ENCODE measurements at regions not wholly inside any gene's neighbourhood (a gene's known extent, or its start where the extent isn't known, plus 50 kb on each side); places are given as distances from the start of the nearest gene placed in this dataset.
A peak's percentile ranks its signal among the peaks of the same experiment; 100 is the strongest.

DNA sequence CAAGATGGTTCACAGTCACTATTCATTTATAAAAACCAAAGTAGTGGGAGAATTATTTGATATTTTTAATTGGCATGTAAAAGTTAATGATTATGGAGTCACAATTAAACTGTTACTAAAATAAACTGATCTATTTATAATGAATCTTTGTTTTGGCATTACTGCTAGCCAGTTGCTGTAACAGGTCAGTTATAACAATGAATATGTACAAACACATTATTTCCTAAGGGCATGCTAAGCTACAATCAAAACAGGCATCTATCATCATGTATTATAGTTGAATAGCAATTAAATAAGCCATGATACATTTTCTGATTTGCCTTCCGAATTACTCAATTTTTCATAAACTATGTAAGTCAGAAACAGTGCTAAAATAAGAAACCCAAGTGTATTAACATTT lies 518.3 kb downstream of the SLC16A7 start:
- no peaks in the 10 kb centered on the region for H4K20me1 ChIP-seq (replicated peaks; ENCODE audit: control insufficient read depth, insufficient read depth, low read length)
- in situ Hi-C loops (cut with MboI) = no loop called here

GRCh38 chr12:60119327-60119726 lies 523.5 kb downstream of the SLC16A7 start:
- no TSS peak for BruUV-seq (replicated peaks)
- in situ Hi-C loops (cut with MboI) = no loop called here
- CTCF ChIA-PET (ENCODE audit: low intra/inter-chr PET ratio) = no interaction called here

More for the DNA sequence above, 518.3 kb downstream of the SLC16A7 start:
- TF ChIP-seq TEAD1 (CRISPR knock-in tag; IDR thresholded peaks at IDR 0.05) (no peak), ATF7 (IDR thresholded peaks at IDR 0.05) (no peak), ZNF431 (CRISPR knock-in tag; IDR thresholded peaks at IDR 0.05) (no peak), FOXK1 (CRISPR knock-in tag; IDR thresholded peaks at IDR 0.05; ENCODE audit: borderline replicate concordance) (no peak), POLR3G (IDR thresholded peaks at IDR 0.05; ENCODE audit: extremely low read depth, insufficient read length, insufficient replicate concordance) (no peak), ZNF766 (CRISPR knock-in tag; conservative IDR thresholded peaks at IDR 0.05) (no peak)
- no peak for DNase-seq (ENCODE audit: extremely low read depth in 1 of 4, low spot score in 3 of 4)
- FAIRE-seq = no peak
- ChIA-PET POLR2A (no interaction called here), CTCF (ENCODE audit: low intra/inter-chr PET ratio) (no interaction called here)
- Histone ChIP-seq H3K4me1 (replicated peaks in 1 of 2; ENCODE audit: control insufficient read depth in 2 of 2, insufficient read depth in 2 of 2, low read length in 2 of 2) (no peaks in the 10 kb centered on the region), H3K27ac (ENCODE audit: extremely low read depth, low read depth, low read length) (no peak overlapping the region), H3K27me3 (ENCODE audit: control insufficient read depth in 2 of 2, insufficient read depth in 2 of 2, low read length in 2 of 2) (no peaks in the 10 kb centered on the region), H3K79me2 (ENCODE audit: control insufficient read depth, insufficient read depth, low read length) (no peaks in the 10 kb centered on the region), H3K9me3 (replicated peaks; ENCODE audit: control insufficient read depth, insufficient read depth, low read depth, low read length) (peaks cover 3% of the 10 kb centered on the region; the same call in 1 of the 2 replicates), H3K4me3 (no peak overlapping the region), H3K4me2 (ENCODE audit: insufficient read depth, low read length) (no peak overlapping the region), H3K36me3 (ENCODE audit: control insufficient read depth, insufficient read depth, low read length) (no peaks in the 10 kb centered on the region), H3K9me1 (ENCODE audit: control insufficient read depth, insufficient read depth, low read length) (no peaks in the 10 kb centered on the region), H2AFZ (ENCODE audit: low read depth, low read length) (no peak overlapping the region), H3K9ac (ENCODE audit: insufficient read depth in 1 of 2, low read depth in 2 of 2, low read length in 2 of 2) (no peak overlapping the region)
- intact Hi-C loops (cut with micrococcal nuclease) = no loop called here
- WGBS (ENCODE audit: insufficient coverage, low coverage, missing lambda C conversion rate) = 43% methylated on average over 1 of the region's 1 CpG
- no peak for ATAC-seq
- BruUV-seq (replicated peaks) = no TSS peak

More at GRCh38 chr12:60119327-60119726, 523.5 kb downstream of the SLC16A7 start:
- Histone ChIP-seq H3K9me3 (replicated peaks; ENCODE audit: control insufficient read depth, insufficient read depth, low read depth, low read length) (peaks cover 3% of the 10 kb centered on the region; the same call in 1 of the 2 replicates), H3K27ac (ENCODE audit: extremely low read depth, low read depth, low read length) (no peak overlapping the region), H2AFZ (ENCODE audit: low read depth, low read length) (peak overlapping the region; percentile 34; the same call in 1 of the 2 replicates), H3K4me3 (no peak overlapping the region), H3K36me3 (ENCODE audit: control insufficient read depth, insufficient read depth, low read length) (no peaks in the 10 kb centered on the region), H3K4me2 (ENCODE audit: insufficient read depth, low read length) (no peak overlapping the region), H4K20me1 (replicated peaks; ENCODE audit: control insufficient read depth, insufficient read depth, low read length) (no peaks in the 10 kb centered on the region), H3K4me1 (replicated peaks in 1 of 2; ENCODE audit: control insufficient read depth in 2 of 2, insufficient read depth in 2 of 2, low read length in 2 of 2) (no peaks in the 10 kb centered on the region), H3K79me2 (ENCODE audit: control insufficient read depth, insufficient read depth, low read length) (no peaks in the 10 kb centered on the region), H3K9me1 (ENCODE audit: control insufficient read depth, insufficient read depth, low read length) (no peaks in the 10 kb centered on the region), H3K27me3 (ENCODE audit: control insufficient read depth in 2 of 2, insufficient read depth in 2 of 2, low read length in 2 of 2) (no peaks in the 10 kb centered on the region), H3K9ac (ENCODE audit: insufficient read depth in 1 of 2, low read depth in 2 of 2, low read length in 2 of 2) (no peak overlapping the region)
- intact Hi-C loops (cut with micrococcal nuclease) = no loop called here
- TF ChIP-seq MAZ (CRISPR knock-in tag; conservative IDR thresholded peaks at IDR 0.05 in 1 of 2, IDR thresholded peaks at IDR 0.05 in 1 of 2) (no peak), ZNF217 (CRISPR knock-in tag; IDR thresholded peaks at IDR 0.05) (no peak), CBX3 (IDR thresholded peaks at IDR 0.05; ENCODE audit: borderline replicate concordance in 1 of 2, low read length in 2 of 2) (no peak), GATA2 (CRISPR knock-in tag; IDR thresholded peaks at IDR 0.05) (no peak), L3MBTL2 (IDR thresholded peaks at IDR 0.05) (peak; percentile 19; the same call in 1 of the 2 replicates)
- TF ChIP-seq, protein P1, sequence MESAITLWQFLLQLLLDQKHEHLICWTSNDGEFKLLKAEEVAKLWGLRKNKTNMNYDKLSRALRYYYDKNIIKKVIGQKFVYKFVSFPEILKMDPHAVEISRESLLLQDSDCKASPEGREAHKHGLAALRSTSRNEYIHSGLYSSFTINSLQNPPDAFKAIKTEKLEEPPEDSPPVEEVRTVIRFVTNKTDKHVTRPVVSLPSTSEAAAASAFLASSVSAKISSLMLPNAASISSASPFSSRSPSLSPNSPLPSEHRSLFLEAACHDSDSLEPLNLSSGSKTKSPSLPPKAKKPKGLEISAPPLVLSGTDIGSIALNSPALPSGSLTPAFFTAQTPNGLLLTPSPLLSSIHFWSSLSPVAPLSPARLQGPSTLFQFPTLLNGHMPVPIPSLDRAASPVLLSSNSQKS (CRISPR knock-in tag; IDR thresholded peaks at IDR 0.05) = no peak
- TF ChIP-seq, protein P2, sequence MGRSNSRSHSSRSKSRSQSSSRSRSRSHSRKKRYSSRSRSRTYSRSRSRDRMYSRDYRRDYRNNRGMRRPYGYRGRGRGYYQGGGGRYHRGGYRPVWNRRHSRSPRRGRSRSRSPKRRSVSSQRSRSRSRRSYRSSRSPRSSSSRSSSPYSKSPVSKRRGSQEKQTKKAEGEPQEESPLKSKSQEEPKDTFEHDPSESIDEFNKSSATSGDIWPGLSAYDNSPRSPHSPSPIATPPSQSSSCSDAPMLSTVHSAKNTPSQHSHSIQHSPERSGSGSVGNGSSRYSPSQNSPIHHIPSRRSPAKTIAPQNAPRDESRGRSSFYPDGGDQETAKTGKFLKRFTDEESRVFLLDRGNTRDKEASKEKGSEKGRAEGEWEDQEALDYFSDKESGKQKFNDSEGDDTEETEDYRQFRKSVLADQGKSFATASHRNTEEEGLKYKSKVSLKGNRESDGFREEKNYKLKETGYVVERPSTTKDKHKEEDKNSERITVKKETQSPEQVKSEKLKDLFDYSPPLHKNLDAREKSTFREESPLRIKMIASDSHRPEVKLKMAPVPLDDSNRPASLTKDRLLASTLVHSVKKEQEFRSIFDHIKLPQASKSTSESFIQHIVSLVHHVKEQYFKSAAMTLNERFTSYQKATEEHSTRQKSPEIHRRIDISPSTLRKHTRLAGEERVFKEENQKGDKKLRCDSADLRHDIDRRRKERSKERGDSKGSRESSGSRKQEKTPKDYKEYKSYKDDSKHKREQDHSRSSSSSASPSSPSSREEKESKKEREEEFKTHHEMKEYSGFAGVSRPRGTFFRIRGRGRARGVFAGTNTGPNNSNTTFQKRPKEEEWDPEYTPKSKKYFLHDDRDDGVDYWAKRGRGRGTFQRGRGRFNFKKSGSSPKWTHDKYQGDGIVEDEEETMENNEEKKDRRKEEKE (IDR thresholded peaks at IDR 0.05; ENCODE audit: borderline replicate concordance in 1 of 2, control insufficient read depth in 1 of 2, low read depth in 2 of 2, low read length in 1 of 2) = no peak
- TF ChIP-seq, protein P3, sequence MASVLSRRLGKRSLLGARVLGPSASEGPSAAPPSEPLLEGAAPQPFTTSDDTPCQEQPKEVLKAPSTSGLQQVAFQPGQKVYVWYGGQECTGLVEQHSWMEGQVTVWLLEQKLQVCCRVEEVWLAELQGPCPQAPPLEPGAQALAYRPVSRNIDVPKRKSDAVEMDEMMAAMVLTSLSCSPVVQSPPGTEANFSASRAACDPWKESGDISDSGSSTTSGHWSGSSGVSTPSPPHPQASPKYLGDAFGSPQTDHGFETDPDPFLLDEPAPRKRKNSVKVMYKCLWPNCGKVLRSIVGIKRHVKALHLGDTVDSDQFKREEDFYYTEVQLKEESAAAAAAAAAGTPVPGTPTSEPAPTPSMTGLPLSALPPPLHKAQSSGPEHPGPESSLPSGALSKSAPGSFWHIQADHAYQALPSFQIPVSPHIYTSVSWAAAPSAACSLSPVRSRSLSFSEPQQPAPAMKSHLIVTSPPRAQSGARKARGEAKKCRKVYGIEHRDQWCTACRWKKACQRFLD (CRISPR knock-in tag; IDR thresholded peaks at IDR 0.05) = no peak
- FAIRE-seq (no peak), ATAC-seq (no peak), DNase-seq (ENCODE audit: extremely low read depth in 1 of 4, low spot score in 3 of 4) (no peak)
- 4% methylated on average over 2 of the region's 2 CpGs for WGBS (ENCODE audit: insufficient coverage, low coverage, missing lambda C conversion rate)
- POLR2A ChIA-PET = no interaction called here

Measured in K562 (cell line).